ENCODE measurements at regions not wholly inside any gene's neighbourhood (a gene's known extent, or its start where the extent isn't known, plus 50 kb on each side); places are given as distances from the start of the nearest gene placed in this dataset.

DNA sequence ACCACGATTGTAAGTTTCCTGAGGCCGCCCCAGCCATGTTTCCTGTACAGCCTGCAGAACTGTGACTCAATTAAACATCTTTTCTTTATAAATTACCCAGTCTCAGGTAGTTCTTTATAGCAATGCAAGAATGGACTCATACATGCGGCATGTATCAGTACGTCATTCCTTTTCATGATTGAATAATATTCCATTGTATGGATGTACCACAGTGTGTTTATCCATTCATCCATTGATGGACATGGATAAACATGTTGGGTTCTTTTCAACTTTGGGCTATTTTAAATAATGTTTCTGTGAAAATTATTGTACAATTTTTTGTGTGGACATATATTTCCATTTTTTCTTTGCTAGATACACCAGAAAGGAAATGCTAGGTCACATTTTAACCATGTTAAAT is 99.2 kb upstream of the IGSF1 start:
- Histone ChIP-seq H3F3A (ENCODE audit: control insufficient read depth, insufficient read depth) (no peaks in the 10 kb centered on the region), H3K4me2 (ENCODE audit: low read length) (no peak overlapping the region)
- TF ChIP-seq, protein P1, sequence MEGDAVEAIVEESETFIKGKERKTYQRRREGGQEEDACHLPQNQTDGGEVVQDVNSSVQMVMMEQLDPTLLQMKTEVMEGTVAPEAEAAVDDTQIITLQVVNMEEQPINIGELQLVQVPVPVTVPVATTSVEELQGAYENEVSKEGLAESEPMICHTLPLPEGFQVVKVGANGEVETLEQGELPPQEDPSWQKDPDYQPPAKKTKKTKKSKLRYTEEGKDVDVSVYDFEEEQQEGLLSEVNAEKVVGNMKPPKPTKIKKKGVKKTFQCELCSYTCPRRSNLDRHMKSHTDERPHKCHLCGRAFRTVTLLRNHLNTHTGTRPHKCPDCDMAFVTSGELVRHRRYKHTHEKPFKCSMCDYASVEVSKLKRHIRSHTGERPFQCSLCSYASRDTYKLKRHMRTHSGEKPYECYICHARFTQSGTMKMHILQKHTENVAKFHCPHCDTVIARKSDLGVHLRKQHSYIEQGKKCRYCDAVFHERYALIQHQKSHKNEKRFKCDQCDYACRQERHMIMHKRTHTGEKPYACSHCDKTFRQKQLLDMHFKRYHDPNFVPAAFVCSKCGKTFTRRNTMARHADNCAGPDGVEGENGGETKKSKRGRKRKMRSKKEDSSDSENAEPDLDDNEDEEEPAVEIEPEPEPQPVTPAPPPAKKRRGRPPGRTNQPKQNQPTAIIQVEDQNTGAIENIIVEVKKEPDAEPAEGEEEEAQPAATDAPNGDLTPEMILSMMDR (IDR thresholded peaks at IDR 0.05; ENCODE audit: low read depth, low read length, poor library complexity, severe bottlenecking), result no peak
- TF ChIP-seq EZH2phosphoT487 (IDR thresholded peaks at IDR 0.05; ENCODE audit: borderline replicate concordance, low read length), result no peak

GRCh38 chrX:131392666-131393065 is 103.6 kb upstream of the IGSF1 start:
- H3K4me3 ChIP-seq (ENCODE audit: low read length), result no peak overlapping the region
- H3K36me3 ChIP-seq (ENCODE audit: control insufficient read depth, low read length), result no peaks in the 10 kb centered on the region
- no peak overlapping the region for H3K27ac ChIP-seq (ENCODE audit: low read depth, low read length)
- H4K20me1 ChIP-seq (ENCODE audit: control insufficient read depth, insufficient read depth, low read depth, low read length), result no peaks in the 10 kb centered on the region
- H3K9me3 ChIP-seq (ENCODE audit: control insufficient read depth, insufficient read depth, low read length), result no peaks in the 10 kb centered on the region
- H3K4me1 ChIP-seq (ENCODE audit: control insufficient read depth, low read length), result no peaks in the 10 kb centered on the region
- no peaks in the 10 kb centered on the region for H3K79me2 ChIP-seq (ENCODE audit: control insufficient read depth, low read length)
- no peaks in the 10 kb centered on the region for H3F3A ChIP-seq (ENCODE audit: control insufficient read depth, insufficient read depth)
- no peak overlapping the region for H3K4me2 ChIP-seq (ENCODE audit: low read length)
- no peaks in the 10 kb centered on the region for H3K9me2 ChIP-seq (replicated peaks; ENCODE audit: control insufficient read depth, low read length)
- H3K27me3 ChIP-seq (ENCODE audit: control insufficient read depth, low read length), result no peaks in the 10 kb centered on the region
- TF ChIP-seq, protein P1 (IDR thresholded peaks at IDR 0.05; ENCODE audit: low read depth, low read length, poor library complexity, severe bottlenecking), result no peak
- no peak for TF ChIP-seq EZH2phosphoT487 (IDR thresholded peaks at IDR 0.05; ENCODE audit: borderline replicate concordance, low read length)

More for the DNA sequence above, 99.2 kb upstream of the IGSF1 start:
- no peaks in the 10 kb centered on the region for H3K27me3 ChIP-seq (ENCODE audit: control insufficient read depth, low read length)
- H3K4me3 ChIP-seq (ENCODE audit: low read length), result no peak overlapping the region
- H3K27ac ChIP-seq (ENCODE audit: low read depth, low read length), result no peak overlapping the region
- H3K79me2 ChIP-seq (ENCODE audit: control insufficient read depth, low read length), result no peaks in the 10 kb centered on the region
- H3K9me2 ChIP-seq (replicated peaks; ENCODE audit: control insufficient read depth, low read length), result no peaks in the 10 kb centered on the region
- no peaks in the 10 kb centered on the region for H4K20me1 ChIP-seq (ENCODE audit: control insufficient read depth, insufficient read depth, low read depth, low read length)
- no peaks in the 10 kb centered on the region for H3K9me3 ChIP-seq (ENCODE audit: control insufficient read depth, insufficient read depth, low read length)
- no peaks in the 10 kb centered on the region for H3K4me1 ChIP-seq (ENCODE audit: control insufficient read depth, low read length)
- H3K36me3 ChIP-seq (ENCODE audit: control insufficient read depth, low read length), result no peaks in the 10 kb centered on the region

DNA sequence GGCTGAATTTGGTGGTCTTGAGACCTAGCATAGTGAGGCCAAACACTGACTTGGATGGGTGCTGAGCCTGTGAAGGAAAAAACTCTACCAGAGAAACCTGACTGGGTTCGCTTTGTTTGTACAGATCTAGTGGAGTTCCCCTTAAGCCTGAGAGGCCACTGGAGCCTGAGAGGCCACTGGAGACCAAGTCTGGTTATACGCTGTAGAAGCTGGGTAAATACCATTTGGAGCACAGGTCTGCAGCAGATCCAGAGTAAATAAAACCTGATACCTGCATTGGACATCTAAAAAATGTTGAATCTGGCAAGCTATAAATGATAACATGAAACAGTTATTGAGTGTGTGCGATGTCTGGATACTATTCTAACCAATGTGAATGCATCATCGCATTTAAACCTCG is 104.3 kb upstream of the IGSF1 start:
- Histone ChIP-seq H3K27me3 (ENCODE audit: control insufficient read depth, low read length) (no peaks in the 10 kb centered on the region), H3K4me2 (ENCODE audit: low read length) (no peak overlapping the region), H3K79me2 (ENCODE audit: control insufficient read depth, low read length) (no peaks in the 10 kb centered on the region), H3K4me3 (ENCODE audit: low read length) (no peak overlapping the region), H4K20me1 (ENCODE audit: control insufficient read depth, insufficient read depth, low read depth, low read length) (no peaks in the 10 kb centered on the region), H3F3A (ENCODE audit: control insufficient read depth, insufficient read depth) (no peaks in the 10 kb centered on the region), H3K9me3 (ENCODE audit: control insufficient read depth, insufficient read depth, low read length) (no peaks in the 10 kb centered on the region), H3K9me2 (replicated peaks; ENCODE audit: control insufficient read depth, low read length) (no peaks in the 10 kb centered on the region), H3K4me1 (ENCODE audit: control insufficient read depth, low read length) (no peaks in the 10 kb centered on the region), H3K36me3 (ENCODE audit: control insufficient read depth, low read length) (no peaks in the 10 kb centered on the region), H3K27ac (ENCODE audit: low read depth, low read length) (no peak overlapping the region)
- TF ChIP-seq EZH2phosphoT487 (IDR thresholded peaks at IDR 0.05; ENCODE audit: borderline replicate concordance, low read length), result no peak
- TF ChIP-seq, protein P1 (IDR thresholded peaks at IDR 0.05; ENCODE audit: low read depth, low read length, poor library complexity, severe bottlenecking), result no peak

DNA sequence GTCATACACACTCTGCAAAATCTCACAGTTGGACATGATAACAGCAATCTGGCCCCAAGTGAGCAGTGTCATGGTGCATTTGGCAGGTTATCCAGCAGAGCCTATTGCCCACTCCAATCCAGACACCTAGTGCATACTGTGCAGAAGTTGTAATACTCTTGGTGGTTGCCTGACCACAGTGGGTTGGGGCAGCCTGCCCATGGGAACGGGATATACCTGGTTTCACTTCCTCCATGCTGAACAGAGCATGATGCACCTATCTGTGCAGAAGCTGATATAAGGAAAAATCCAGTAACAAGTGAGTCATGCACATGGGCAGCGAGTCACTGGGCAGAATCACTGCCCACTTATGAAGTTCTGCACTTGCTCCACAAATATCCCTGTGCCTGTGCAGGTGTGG is 105.3 kb upstream of the IGSF1 start:
- TF ChIP-seq, protein P1 (IDR thresholded peaks at IDR 0.05; ENCODE audit: low read depth, low read length, poor library complexity, severe bottlenecking), result no peak
- TF ChIP-seq EZH2phosphoT487 (IDR thresholded peaks at IDR 0.05; ENCODE audit: borderline replicate concordance, low read length), result no peak
- H4K20me1 ChIP-seq (ENCODE audit: control insufficient read depth, insufficient read depth, low read depth, low read length), result no peaks in the 10 kb centered on the region
- no peaks in the 10 kb centered on the region for H3K9me2 ChIP-seq (replicated peaks; ENCODE audit: control insufficient read depth, low read length)
- H3K4me3 ChIP-seq (ENCODE audit: low read length), result no peak overlapping the region
- no peak overlapping the region for H3K4me2 ChIP-seq (ENCODE audit: low read length)
- H3K79me2 ChIP-seq (ENCODE audit: control insufficient read depth, low read length), result no peaks in the 10 kb centered on the region
- no peaks in the 10 kb centered on the region for H3K9me3 ChIP-seq (ENCODE audit: control insufficient read depth, insufficient read depth, low read length)
- H3K36me3 ChIP-seq (ENCODE audit: control insufficient read depth, low read length), result no peaks in the 10 kb centered on the region
- H3K4me1 ChIP-seq (ENCODE audit: control insufficient read depth, low read length), result no peaks in the 10 kb centered on the region
- H3K27ac ChIP-seq (ENCODE audit: low read depth, low read length), result no peak overlapping the region
- no peaks in the 10 kb centered on the region for H3K27me3 ChIP-seq (ENCODE audit: control insufficient read depth, low read length)
- no peaks in the 10 kb centered on the region for H3F3A ChIP-seq (ENCODE audit: control insufficient read depth, insufficient read depth)

All from DOHH2 (cell line).